HG02885 (cell line): ENCODE measurements at regions not wholly inside any gene's neighbourhood (a gene's known extent, or its start where the extent isn't known, plus 50 kb on each side); places are given as distances from the start of the nearest gene placed in this dataset.
"Not testable (repeated sequence)": the region's sequence is repeated elsewhere in the genome, so short reads cannot be mapped to it uniquely, and the experiment has no call there.

ENCODE experiments used
- ATAC-seq: cut with Tn5 transposase; IDR thresholded peaks from one replicate; pipeline ENCODE4 v1.9.1; 2021; ENCODE audit warnings: mild to moderate bottlenecking; ENCODE audit not compliant: unreplicated experiment, poor library complexity

GRCh38 chr3:109644746-109645145 is 307.4 kb upstream of the DPPA4 start:
- ATAC-seq, result no peak

GRCh38 chr3:109648027-109648426 is 310.7 kb upstream of the DPPA4 start:
- no peak for ATAC-seq

GRCh38 chr3:109656225-109656624 is 318.9 kb upstream of the DPPA4 start:
- ATAC-seq, result no peak

- no peak for ATAC-seq
Observed at GRCh38 chr3:109678600-109678999, 341.3 kb upstream of the DPPA4 start.

GRCh38 chr3:109679664-109680063 is 342.3 kb upstream of the DPPA4 start:
- ATAC-seq, result no peak

GRCh38 chr3:109683746-109684145 is 346.4 kb upstream of the DPPA4 start:
- ATAC-seq, result no peak

GRCh38 chr3:109685084-109686079 is 348.0 kb upstream of the DPPA4 start:
- ATAC-seq, result no peak

GRCh38 chr3:109687626-109688025 is 350.3 kb upstream of the DPPA4 start:
- no peak for ATAC-seq

- ATAC-seq, result no peak
Observed at GRCh38 chr3:109696932-109697331, 359.6 kb upstream of the DPPA4 start.

- peak; percentile 94 for ATAC-seq
Observed at GRCh38 chr3:109702252-109702651, 364.9 kb upstream of the DPPA4 start.

- no peak for ATAC-seq
Observed at GRCh38 chr3:109702976-109703375, 365.6 kb upstream of the DPPA4 start.

- not testable (repeated sequence) for ATAC-seq
Observed at GRCh38 chr3:109705133-109705532, 367.8 kb upstream of the DPPA4 start.

- no peak for ATAC-seq
Observed at GRCh38 chr3:109707617-109708016, 370.3 kb upstream of the DPPA4 start.

- no peak for ATAC-seq
Observed at GRCh38 chr3:109713288-109713687, 375.9 kb upstream of the DPPA4 start.

GRCh38 chr3:109715707-109716106 is 378.4 kb upstream of the DPPA4 start:
- no peak for ATAC-seq

GRCh38 chr3:109718850-109719249 is 381.5 kb upstream of the DPPA4 start:
- no peak for ATAC-seq

- ATAC-seq, result no peak
Observed at GRCh38 chr3:109728861-109729494, 391.6 kb upstream of the DPPA4 start.

GRCh38 chr3:109731639-109732473 is 394.5 kb upstream of the DPPA4 start:
- ATAC-seq, result peak; percentile 93

- ATAC-seq, result no peak
Observed at GRCh38 chr3:109743981-109744380, 406.6 kb upstream of the DPPA4 start.

- no peak for ATAC-seq
Observed at GRCh38 chr3:109772520-109772919, 435.2 kb upstream of the DPPA4 start.

GRCh38 chr3:109774108-109774507 is 436.8 kb upstream of the DPPA4 start:
- no peak for ATAC-seq
